ENCODE measurements at regions not wholly inside any gene's neighbourhood (a gene's known extent, or its start where the extent isn't known, plus 50 kb on each side); places are given as distances from the start of the nearest gene placed in this dataset.

DNA sequence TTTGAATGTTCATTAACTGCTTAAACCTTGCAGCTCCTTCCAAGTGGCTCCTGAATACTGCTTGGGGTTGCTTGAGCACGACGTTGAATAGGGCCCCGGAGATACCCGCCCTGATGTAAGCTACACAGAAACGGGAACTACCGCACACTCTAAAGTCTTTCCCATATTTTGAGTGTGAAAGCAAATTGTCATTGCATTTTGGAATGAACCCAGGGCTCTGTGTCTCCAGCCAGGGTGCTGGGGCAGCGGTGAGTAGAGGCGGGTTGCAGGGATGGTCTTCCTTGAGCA lies 59.4 kb upstream of the HELT start:
- TF ChIP-seq POLR2AphosphoS5 (IDR thresholded peaks at IDR 0.05; ENCODE audit: low read depth, low read length), result no peak
- no peak for TF ChIP-seq POLR2A (IDR thresholded peaks at IDR 0.05; ENCODE audit: low read depth, low read length)

All from GM12892 (cell line).